GM12878 (cell line): ENCODE measurements at regions not wholly inside any gene's neighbourhood (a gene's known extent, or its start where the extent isn't known, plus 50 kb on each side); places are given as distances from the start of the nearest gene placed in this dataset. TPM values are rescaled to one million over a fixed set of nuclear protein-coding genes. Genes with fewer than 3 reads are reported as not detected.

Experiments used
- ATAC-seq: fragments of 200-7000 bp; cut with Tn5 transposase; 3 replicates; pipeline ENCODE4 v1.9.1; 2020; ENCODE audit warnings: mild to moderate bottlenecking, moderate library complexity
- BruUV-seq: library from RNA; stranded (reverse); fragments of 400-500 nt; replicated peaks from 2 replicates; lab custom pipeline; 2021; lab: Mats Ljungman, UMichigan
- CTCF ChIA-PET: fragments of 300-600 bp; sonication (Branson Sonifier 250); formaldehyde crosslinking; extraction: SDS; loops from one replicate; lab custom pipeline; 2021; ENCODE audit warnings: inconsistent platforms; lab: Yijun Ruan, JAX
- POLR2A ChIA-PET: fragments of 350-600 bp; formaldehyde crosslinking; extraction: SDS; loops from one replicate; lab custom pipeline; 2021; ENCODE audit warnings: inconsistent platforms; lab: Charles Lee
- RAD21 ChIA-PET: fragments of 300-600 bp; sonication (Branson Sonifier 250); formaldehyde crosslinking; loops from one replicate; lab custom pipeline; 2023; ENCODE audit warnings: antibody characterized with exemption; ENCODE audit not compliant: unreplicated experiment; lab: Charles Lee
- SMC1A ChIA-PET: fragments of 300-600 bp; sonication (Branson Sonifier 250); formaldehyde crosslinking; loops from one replicate; lab custom pipeline; 2023; ENCODE audit not compliant: unreplicated experiment, uncharacterized antibody; lab: Charles Lee
- DNase-seq: peaks from one replicate; pipeline ENCODE4 v3.0.0-alpha.2; 2011; ENCODE audit warnings: low read depth, low spot score
- FAIRE-seq: peaks from 3 replicates; lab custom pipeline; 2011; peaks lifted over from hg19 to GRCh38; lab: Jason Lieb, UNC
- H2AFZ ChIP-seq: 2 replicates; pipeline ENCODE4 v1.6.0; 2011; ENCODE audit warnings: low read depth, low read length, control low read depth; ENCODE audit not compliant: control insufficient read depth
- H3K27ac ChIP-seq: 2 replicates; pipeline ENCODE4 v1.5.1; 2011; ENCODE audit warnings: control low read depth; ENCODE audit not compliant: control insufficient read depth, insufficient read depth
- H3K27me3 ChIP-seq, 2 experiments: replicated peaks in 1 of 2; 2 replicates each; pipeline versions ENCODE4 v1.6.0 to v1.6.1; 2011; ENCODE audit warnings: low read length in 1 of 2; ENCODE audit not compliant: control insufficient read depth in 2 of 2, insufficient read depth in 2 of 2
- H3K36me3 ChIP-seq, 2 experiments: 2 replicates each; pipeline ENCODE4 v1.5.1; 2011; ENCODE audit warnings: low read length in 1 of 2; ENCODE audit not compliant: control insufficient read depth in 2 of 2, insufficient read depth in 2 of 2
- H3K4me1 ChIP-seq: 2 replicates; pipeline ENCODE4 v1.6.1; 2011; ENCODE audit warnings: mild to moderate bottlenecking, low read length, moderate library complexity, mixed read lengths; ENCODE audit not compliant: control insufficient read depth, insufficient read depth
- H3K4me2 ChIP-seq: 2 replicates; pipeline ENCODE4 v1.6.0; 2011; ENCODE audit warnings: control low read depth; ENCODE audit not compliant: control insufficient read depth, insufficient read depth
- H3K4me3 ChIP-seq: fragments of 200-600 bp; sonication (generic); 2 replicates; pipeline ENCODE4 v1.5.1; 2016
- H3K79me2 ChIP-seq: 2 replicates; pipeline ENCODE4 v1.6.0; 2011; ENCODE audit warnings: low read length; ENCODE audit not compliant: control insufficient read depth, insufficient read depth
- H3K9ac ChIP-seq: 2 replicates; pipeline ENCODE4 v1.8.0; 2011; ENCODE audit warnings: low read length, control low read depth, mixed read lengths; ENCODE audit not compliant: control insufficient read depth, insufficient read depth
- H3K9me3 ChIP-seq: replicated peaks from 3 replicates; pipeline ENCODE4 v1.5.1; 2011; ENCODE audit warnings: mild to moderate bottlenecking, low read length; ENCODE audit not compliant: control insufficient read depth, insufficient read depth
- H4K20me1 ChIP-seq: 2 replicates; pipeline ENCODE4 v1.6.0; 2011; ENCODE audit not compliant: control insufficient read depth, insufficient read depth
- MAX ChIP-seq: IDR thresholded peaks from 2 replicates; pipeline ENCODE4 v1.6.1; 2012; ENCODE audit warnings: low read depth, low read length, improper control_type of control experiment
- NR2C1 ChIP-seq: fragments of 450-650 bp; IDR thresholded peaks from 2 replicates; pipeline ENCODE4 v1.6.1; 2017; ENCODE audit warnings: antibody characterized with exemption, mild to moderate bottlenecking, moderate library complexity
- ZNF622 ChIP-seq: fragments of 450-650 bp; IDR thresholded peaks from 2 replicates; pipeline ENCODE4 v1.6.1; 2017; ENCODE audit warnings: mild to moderate bottlenecking, inconsistent platforms
- WGBS: methylation state at CpG from one replicate; pipeline ENCODE4 v1.1.6; 2016; ENCODE audit warnings: low lambda C conversion rate; ENCODE audit not compliant: insufficient replicate concordance, insufficient coverage; ENCODE audit errors: missing lambda C conversion rate; 5-methylcytosine and 5-hydroxymethylcytosine counted together
- in situ Hi-C: fragments of 300-500 bp; cut with MboI; formaldehyde crosslinking; loops from 9 replicates; pipeline ENCODE4 v1.14.3; 2018; ENCODE audit warnings: mixed read lengths
- intact Hi-C: fragments of 100-400 bp; cut with micrococcal nuclease; formaldehyde crosslinking; loops from one replicate; pipeline ENCODE4 v1.14.2; 2022; ENCODE audit not compliant: unreplicated experiment
- small RNA-seq: library from RNA; depleted of rRNA; stranded (forward); fragments of <200 nt; gene quantifications from one replicate; pipeline ENCODE3, GENCODE V24; 2014
- TF ChIP-seq, protein P1 (sequence below): IDR thresholded peaks from 2 replicates; pipeline ENCODE4 v1.6.1; 2011; ENCODE audit warnings: borderline replicate concordance, low read depth, mild to moderate bottlenecking, moderate library complexity, mixed read lengths, low read length; ENCODE audit not compliant: insufficient read depth; ENCODE audit errors: extremely low read length

DNA sequence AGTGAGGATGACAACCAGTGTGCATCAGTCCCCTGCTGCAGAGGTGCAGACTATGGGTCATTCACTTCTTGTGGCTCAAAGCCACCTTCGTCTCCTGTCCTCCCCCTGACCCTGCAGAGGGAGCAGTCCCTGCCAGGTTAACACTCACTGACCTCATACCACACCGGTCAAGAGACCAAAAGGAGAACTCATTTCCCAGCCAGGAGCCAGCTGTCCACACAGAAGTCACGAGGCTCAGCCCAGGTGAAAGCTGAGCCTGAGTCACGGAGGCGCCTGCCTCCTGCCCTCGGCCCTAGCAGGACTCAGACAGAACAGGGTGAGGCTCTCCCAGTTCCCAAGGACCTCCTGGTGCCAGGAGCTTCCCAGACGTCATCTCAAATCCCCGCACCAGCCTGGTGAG, 103.7 kb downstream of the MN1 start:
- in situ Hi-C loops, result no loop called here
- no peaks in the 10 kb centered on the region for H3K79me2 ChIP-seq
- intact Hi-C loops, result no loop called here
- FAIRE-seq, result no peak
- no peak overlapping the region for H3K4me3 ChIP-seq
- no peak overlapping the region for H3K27ac ChIP-seq
- BruUV-seq, result no TSS peak
- TF ChIP-seq, protein P1, sequence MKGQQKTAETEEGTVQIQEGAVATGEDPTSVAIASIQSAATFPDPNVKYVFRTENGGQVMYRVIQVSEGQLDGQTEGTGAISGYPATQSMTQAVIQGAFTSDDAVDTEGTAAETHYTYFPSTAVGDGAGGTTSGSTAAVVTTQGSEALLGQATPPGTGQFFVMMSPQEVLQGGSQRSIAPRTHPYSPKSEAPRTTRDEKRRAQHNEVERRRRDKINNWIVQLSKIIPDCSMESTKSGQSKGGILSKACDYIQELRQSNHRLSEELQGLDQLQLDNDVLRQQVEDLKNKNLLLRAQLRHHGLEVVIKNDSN, result no peak
- TF ChIP-seq NR2C1 (no peak), MAX (no peak), ZNF622 (no peak)
- TF ChIP-seq, all 136 proteins: peak for 0
- H3K4me2 ChIP-seq, result no peak overlapping the region
- H3K36me3 ChIP-seq, result no peaks in the 10 kb centered on the region
- H2AFZ ChIP-seq, result no peak overlapping the region
- no peaks in the 10 kb centered on the region; the same call in 2 of the 3 replicates for H3K9me3 ChIP-seq
- CTCF ChIA-PET, result no interaction called here
- ATAC-seq (no peak), DNase-seq (no peak)
- H3K4me1 ChIP-seq, result no peaks in the 10 kb centered on the region
- SMC1A ChIA-PET, result no interaction called here
- H3K27me3 ChIP-seq, result no peaks in the 10 kb centered on the region
- whole genome bisulfite sequencing, result 23% methylated on average over 8 of the region's 8 CpGs
- H4K20me1 ChIP-seq, result no peaks in the 10 kb centered on the region
- H3K9ac ChIP-seq, result no peak overlapping the region
- RAD21 ChIA-PET, result no interaction called here
- POLR2A ChIA-PET, result no interaction called here

Small RNA genes in the stretch of these regions (small RNA-seq; reads per million reads assigned to genes)
- not detected for gene RNU6-1066P
